NCI-H2029 treated with DMSO at 0.1 percent for 48 hours (cell line): ENCODE measurements at regions not wholly inside any gene's neighbourhood (a gene's known extent, or its start where the extent isn't known, plus 50 kb on each side); places are given as distances from the start of the nearest gene placed in this dataset.

Source experiments
- DNase-seq: peaks from one replicate; lab custom pipeline; 2025; lab: John Stamatoyannopoulos, UW

DNA sequence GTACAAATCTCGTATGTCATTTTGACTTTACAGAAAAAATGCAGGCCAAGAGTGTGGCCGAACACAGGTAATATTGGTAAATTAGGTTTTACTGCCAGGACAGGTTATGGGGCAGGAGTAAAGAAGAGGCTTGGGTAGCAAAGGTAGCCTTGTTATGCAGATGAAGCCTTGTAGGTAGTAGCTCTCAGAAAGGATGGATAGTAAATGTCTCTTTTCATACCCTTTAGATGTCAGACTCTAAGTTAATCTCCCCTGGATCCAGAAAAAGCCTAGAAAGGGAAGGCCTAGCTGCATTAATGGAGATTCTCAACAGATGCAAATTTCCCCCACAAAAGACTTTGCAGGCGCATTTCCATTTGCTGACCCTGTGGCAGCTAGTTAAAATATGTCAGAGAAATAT lies 1445.1 kb upstream of the CADM2 start:
- DNase-seq, result no peak

DNA sequence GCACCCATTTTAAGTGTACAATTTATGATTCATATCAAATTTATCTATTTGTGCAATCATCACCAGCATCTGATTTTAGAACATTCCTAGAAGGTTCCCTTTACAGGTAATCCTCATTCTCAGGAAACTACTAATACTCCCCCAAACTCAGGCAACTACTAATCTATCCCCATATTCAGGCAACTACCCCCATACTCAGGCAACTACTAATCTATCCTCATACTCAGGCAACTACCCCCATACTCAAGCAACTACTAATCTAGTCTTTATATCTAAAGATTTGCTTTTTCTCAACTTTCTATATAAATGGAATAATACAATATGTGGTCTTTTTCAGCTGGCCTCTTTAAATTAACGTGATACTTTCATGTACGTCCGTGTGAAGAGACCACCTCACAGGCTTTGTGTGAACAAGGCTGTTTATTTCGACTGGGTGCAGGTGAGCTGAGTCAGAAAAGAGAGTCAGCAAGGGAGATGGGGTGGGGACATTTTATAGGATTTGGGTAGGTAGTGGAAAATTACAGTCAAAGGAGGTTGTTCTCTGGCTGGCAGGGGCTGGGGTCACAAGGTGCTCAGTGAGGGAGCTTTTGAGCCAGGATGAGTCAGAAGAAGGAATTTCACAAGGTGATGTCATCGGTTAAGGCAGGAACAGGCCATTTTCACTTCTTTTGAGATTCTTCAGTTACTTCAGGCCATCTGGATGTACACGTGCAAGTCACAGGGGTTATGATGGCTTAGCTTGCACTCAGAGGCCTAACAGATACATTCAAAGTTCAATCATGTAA lies 1444.5 kb upstream of the CADM2 start:
- DNase-seq, result no peak

GRCh38 chr3:83515123-83515522 lies 1443.7 kb upstream of the CADM2 start:
- no peak for DNase-seq

GRCh38 chr3:83523470-83524073 lies 1435.2 kb upstream of the CADM2 start:
- peak; percentile 48 for DNase-seq

- no peak for DNase-seq
Observed at GRCh38 chr3:83524901-83525300, 1433.9 kb upstream of the CADM2 start.

DNA sequence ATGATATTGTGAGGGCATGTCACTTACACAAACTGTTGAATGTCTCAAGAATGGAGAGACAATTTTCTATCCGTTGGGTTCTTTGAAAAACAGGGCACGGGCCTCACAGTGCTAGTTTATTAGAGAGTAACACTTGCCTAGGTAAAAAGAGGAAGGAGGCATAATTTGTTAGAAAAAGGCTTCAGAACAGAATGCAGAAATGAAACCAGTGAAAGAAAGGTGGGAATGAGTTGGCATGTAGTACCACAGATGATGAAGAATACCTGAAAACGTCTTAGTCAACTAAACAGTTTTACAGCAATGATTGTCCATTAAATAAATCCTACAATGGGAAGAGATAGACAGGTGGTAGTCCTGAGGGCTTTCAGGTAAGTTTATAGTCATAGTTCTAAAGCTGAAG lies 1399.7 kb upstream of the CADM2 start:
- DNase-seq, result no peak

DNA sequence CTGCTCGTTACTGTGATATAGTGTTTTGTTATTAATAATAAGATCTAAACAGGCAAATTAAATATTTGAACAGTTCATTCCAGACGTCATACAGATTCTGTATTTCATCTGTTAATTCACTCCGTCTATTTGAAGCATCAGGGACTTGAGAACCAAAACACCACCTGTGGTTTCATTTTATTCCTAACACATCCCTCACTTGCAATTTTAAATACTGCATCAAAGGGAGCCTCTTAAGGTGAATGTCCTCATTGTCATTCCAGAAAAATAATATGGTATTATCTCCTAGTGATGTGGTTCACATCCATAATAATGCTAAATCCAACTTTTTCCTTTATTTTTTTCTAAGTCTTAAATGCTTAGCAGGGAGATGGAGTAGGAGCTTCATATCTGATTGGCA lies 1390.9 kb upstream of the CADM2 start:
- no peak for DNase-seq

- DNase-seq, result no peak
Observed at GRCh38 chr3:83581546-83581945, 1377.2 kb upstream of the CADM2 start.

DNA sequence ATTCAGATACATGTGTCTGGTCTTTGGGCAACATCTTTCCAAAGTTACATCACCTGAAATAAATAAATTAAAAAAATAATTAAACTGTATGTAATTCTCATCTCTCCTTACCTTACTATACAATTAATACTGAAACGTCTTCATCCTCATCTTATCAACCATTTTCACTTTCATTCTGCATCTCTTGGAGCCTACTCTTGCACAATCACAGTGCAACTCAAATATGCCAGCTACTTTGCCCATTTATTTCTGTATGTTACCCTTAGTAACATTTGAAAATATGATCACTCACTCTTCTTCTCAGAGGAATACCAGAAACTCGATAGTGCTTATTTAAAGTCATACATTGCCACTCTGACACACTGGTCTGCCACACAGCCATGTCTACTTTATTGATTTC lies 1357.1 kb upstream of the CADM2 start:
- DNase-seq, result no peak

DNA sequence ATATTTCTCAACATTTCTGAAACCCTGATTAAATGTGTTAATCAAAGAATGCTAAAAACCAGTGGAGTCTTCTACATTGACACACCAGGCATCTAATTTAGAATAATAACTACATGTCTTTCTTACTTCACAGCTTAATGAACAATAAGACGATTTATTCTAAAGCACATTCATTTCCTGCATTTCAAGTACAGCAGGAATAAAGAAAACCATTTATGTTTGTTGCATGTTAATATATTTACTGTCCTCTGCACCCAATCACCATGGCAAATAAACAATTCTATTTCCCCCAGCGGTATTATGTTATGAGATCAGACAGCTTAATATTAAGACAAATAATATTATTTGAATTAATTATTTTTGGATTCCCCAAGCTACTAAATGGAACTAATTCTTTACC lies 1336.3 kb upstream of the CADM2 start:
- no peak for DNase-seq

- no peak for DNase-seq
Observed at GRCh38 chr3:83625261-83625660, 1333.5 kb upstream of the CADM2 start.

DNA sequence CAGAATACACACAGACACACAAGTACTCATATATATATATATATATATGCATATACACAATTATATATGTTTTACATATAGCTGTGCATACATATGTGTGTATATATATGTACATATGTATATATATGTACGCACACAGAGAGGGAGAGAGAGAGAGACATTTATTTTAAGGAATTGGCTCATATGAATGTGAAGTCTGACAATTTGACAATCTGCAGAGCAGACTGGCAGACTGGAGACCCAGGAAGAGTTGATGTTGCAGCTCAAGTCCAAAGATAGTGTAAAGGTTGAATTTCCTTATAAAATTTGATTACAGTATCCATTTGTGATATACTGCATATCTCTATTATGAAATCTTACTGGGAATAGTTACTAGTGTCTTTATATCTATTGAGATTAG lies 1330.3 kb upstream of the CADM2 start:
- no peak for DNase-seq

DNA sequence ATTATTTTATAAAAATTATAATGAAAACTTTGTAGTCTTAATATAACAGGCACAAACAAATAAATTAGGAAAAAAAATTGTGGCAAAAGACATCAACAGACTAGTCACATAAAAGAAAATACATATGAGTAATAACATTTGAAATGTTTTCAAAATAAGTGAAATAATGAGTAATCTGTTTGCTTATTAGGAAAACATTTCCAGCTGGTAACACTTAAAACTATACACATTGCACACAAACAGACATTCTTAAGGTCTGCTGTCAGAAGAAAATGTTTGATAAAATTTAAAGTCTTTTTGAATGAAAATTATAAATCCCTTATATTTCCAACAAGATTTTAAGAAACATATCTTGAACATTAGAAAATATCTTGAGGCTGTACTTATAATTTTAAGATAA lies 1326.3 kb upstream of the CADM2 start:
- no peak for DNase-seq

- DNase-seq, result no peak
Observed at GRCh38 chr3:83633758-83634157, 1325.0 kb upstream of the CADM2 start.

- no peak for DNase-seq
Observed at GRCh38 chr3:83649692-83650091, 1309.1 kb upstream of the CADM2 start.

DNA sequence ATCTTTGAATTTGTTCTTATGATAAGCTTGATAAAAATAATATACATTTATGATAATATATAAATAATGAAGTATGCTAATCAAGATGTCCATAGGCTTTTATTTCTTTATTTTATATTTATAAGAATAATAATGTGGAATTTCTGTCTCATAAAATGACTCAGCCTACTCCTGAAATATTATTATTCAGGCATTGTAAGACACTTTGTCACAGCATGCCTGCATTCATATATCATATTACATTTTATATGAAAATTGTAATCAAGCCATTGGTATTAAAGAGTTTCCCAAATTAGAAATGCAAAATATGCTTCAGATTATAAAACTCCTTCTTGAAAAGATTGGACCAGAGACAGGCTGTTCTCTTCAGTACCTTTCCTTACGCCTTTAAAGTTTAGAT lies 1303.7 kb upstream of the CADM2 start:
- no peak for DNase-seq

- DNase-seq, result no peak
Observed at GRCh38 chr3:83662381-83662960, 1296.3 kb upstream of the CADM2 start.

DNA sequence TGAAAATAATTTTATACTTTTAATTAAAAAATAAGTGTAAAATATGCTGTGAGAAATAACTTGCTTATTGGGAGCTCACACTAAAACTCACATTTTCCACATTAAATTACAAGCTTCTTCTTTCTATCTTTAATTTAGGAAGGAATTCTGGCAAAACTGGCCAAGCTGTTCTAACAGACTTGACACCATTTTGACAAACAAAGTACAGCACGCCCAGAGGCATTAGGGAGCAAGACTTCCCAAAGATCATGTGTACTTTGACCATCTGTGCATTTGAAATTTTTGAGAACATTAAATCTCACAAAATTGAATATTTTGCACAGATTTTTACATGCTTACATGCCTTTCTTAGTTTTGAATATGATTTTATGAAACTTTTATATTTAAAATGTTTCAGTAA lies 1288.4 kb upstream of the CADM2 start:
- no peak for DNase-seq

- DNase-seq, result no peak
Observed at GRCh38 chr3:83683937-83684598, 1274.7 kb upstream of the CADM2 start.

GRCh38 chr3:83706669-83707068 lies 1252.1 kb upstream of the CADM2 start:
- DNase-seq, result no peak

- DNase-seq, result no peak
Observed at GRCh38 chr3:83715307-83715706, 1243.5 kb upstream of the CADM2 start.

GRCh38 chr3:83729576-83729975 lies 1229.2 kb upstream of the CADM2 start:
- DNase-seq, result no peak

- no peak for DNase-seq
Observed at GRCh38 chr3:83734656-83735055, 1224.1 kb upstream of the CADM2 start.
